ENCODE measurements at regions not wholly inside any gene's neighbourhood (a gene's known extent, or its start where the extent isn't known, plus 50 kb on each side); places are given as distances from the start of the nearest gene placed in this dataset.

DNA sequence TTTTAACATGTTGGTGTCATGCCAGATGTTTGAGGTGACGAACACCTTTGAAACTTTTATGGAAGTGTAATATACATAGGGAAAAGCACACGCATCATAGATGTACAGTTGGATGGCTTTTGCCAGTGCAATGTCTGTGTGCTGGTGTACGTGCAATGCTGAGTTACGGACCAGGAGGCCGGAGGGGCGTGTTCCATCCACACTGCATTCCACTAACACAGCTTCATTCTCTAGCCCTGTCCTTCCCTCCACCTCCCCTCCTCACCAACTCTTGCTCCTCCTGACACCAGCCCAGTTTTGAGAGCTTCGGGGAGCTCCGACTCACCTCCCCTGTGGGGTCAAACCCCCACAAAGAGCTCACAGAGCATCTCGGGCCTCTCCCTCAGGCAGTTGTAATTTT lies 358.8 kb downstream of the C16orf95 start:
- FAIRE-seq, result no peak

DNA sequence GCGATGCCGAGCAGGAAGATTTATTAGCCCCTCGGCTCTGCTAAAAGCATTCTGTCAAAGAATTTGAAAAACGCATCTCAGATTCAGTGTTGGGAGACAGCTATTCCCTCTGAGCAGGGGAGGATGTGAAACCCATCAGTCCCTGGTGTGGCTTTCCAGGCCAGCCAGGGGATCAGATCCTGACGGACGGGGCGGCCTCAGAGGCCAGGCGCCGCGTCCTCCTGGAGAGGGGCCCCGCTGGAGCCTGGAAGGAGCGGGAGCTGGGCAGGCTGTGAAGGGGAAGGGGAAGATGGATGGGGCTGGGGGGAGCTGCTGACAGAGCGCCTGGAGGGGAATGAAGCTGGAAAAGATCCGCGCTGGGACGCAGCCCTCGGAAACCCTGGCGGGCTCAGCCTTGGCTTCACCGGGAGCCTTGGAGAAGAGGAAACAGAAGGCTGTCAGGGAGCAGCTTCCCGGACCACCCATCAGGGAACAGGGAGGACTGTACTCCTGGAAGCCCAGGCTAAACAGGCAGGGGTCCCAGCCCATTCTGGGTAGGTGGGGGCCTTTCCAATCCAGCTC lies 358.0 kb downstream of the C16orf95 start:
- no peak for FAIRE-seq
- DNase-seq (ENCODE audit: extremely low spot score, insufficient read length, low read depth), result no peak

More for the DNA sequence above, 358.8 kb downstream of the C16orf95 start:
- no peak for DNase-seq (ENCODE audit: extremely low spot score, insufficient read length, low read depth)

DNA sequence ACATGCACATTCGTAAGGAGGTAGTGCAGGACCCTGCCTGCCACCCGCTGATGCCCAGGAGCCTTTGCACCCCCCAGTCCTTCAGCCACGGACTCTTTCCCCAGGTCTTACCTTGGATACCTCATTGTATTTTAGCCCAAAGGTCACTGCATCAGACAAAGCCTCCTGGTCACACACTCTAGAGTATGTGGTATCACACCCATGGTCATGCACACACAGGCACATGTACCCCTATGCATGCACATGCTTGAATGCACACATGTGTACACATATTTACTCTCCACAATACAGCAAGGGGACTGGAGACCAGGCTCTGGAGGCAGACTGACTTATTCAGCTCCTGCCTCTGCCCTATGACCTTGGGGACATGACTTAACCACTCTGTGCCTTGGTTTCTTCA lies 357.5 kb downstream of the C16orf95 start:
- FAIRE-seq (no peak), DNase-seq (ENCODE audit: extremely low spot score, insufficient read length, low read depth) (no peak)

DNA sequence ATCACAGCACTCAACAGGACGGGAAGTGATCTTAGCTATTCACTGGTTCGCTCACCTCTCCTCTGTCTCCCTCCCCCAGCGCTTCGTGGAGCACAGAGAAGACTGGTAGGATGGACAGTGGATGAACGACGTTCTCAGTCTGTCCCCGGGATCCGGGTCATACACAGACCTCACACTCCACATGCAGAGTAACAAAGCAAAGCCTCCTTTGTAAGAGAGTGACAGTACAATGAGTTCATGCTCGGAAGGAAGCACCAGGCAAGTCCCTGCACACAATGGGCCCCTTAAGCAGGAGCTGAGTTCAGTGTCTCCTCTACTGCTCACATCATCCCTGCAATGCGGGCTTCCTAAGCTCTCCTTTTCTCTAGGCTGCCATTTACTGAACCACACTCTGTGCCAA lies 356.9 kb downstream of the C16orf95 start:
- DNase-seq (ENCODE audit: extremely low spot score, insufficient read length, low read depth) (no peak), FAIRE-seq (no peak)

DNA sequence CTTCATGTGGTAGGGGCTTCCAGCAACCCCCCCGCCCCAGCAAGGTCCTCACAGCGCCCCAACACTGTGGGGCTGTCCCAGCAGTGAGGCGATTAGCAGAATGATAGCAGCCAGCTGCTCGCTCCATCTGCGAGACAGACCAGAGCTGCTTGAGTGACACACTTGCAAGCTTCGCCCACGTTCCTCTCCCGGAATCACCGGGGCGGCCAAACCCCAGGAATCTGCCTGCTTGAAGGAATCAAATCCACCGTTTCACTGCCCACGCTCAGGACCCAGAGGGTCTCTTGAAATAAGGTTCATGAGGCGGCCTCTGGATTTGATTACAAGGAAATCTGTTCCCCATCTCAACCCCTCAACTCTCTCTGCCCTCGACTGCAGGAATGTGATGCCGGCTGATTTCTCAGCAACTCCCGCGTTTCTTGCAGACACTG lies 356.0 kb downstream of the C16orf95 start:
- no peak for DNase-seq (ENCODE audit: extremely low spot score, insufficient read length, low read depth)
- no peak for FAIRE-seq

DNA sequence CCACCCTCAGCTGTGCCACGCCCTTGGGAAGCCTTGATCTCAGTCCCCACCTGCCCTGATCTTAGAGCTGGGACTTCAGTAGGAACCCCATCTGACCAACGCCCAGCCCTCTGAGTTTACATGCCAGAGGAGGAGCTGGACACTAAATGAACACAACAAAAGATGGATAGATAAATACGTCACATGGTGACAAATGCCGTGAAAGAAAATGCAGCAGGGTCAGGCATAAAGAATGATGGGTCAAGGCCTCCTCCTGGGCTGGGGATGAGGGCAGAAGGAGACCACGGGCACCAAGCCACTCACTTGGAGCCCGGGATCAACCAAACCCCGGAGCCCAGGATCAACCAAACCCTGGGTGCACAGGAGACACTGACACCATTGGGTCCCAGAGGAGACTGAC lies 354.9 kb downstream of the C16orf95 start:
- no peak for FAIRE-seq
- no peak for DNase-seq (ENCODE audit: extremely low spot score, insufficient read length, low read depth)

DNA sequence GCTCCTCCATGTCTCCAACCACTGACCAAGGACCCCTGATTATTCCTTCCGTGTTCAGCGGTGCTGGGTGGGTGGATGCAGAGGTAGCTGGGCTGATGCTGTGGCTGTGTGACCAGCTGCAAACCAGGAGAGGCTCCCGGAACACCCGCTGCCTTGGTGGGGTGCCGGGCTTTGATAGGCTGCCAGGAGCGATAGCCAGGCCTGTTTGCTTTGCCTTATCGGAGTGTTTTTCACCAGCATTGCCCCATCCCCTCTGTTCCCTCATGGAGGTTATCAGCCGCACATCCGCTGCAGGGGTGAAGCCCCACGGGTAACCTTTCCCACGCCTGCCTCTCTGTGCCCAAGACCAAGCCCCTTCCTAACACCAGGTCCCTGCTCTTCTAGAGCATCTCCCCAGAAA lies 354.3 kb downstream of the C16orf95 start:
- no peak for DNase-seq (ENCODE audit: extremely low spot score, insufficient read length, low read depth)
- no peak for FAIRE-seq

DNA sequence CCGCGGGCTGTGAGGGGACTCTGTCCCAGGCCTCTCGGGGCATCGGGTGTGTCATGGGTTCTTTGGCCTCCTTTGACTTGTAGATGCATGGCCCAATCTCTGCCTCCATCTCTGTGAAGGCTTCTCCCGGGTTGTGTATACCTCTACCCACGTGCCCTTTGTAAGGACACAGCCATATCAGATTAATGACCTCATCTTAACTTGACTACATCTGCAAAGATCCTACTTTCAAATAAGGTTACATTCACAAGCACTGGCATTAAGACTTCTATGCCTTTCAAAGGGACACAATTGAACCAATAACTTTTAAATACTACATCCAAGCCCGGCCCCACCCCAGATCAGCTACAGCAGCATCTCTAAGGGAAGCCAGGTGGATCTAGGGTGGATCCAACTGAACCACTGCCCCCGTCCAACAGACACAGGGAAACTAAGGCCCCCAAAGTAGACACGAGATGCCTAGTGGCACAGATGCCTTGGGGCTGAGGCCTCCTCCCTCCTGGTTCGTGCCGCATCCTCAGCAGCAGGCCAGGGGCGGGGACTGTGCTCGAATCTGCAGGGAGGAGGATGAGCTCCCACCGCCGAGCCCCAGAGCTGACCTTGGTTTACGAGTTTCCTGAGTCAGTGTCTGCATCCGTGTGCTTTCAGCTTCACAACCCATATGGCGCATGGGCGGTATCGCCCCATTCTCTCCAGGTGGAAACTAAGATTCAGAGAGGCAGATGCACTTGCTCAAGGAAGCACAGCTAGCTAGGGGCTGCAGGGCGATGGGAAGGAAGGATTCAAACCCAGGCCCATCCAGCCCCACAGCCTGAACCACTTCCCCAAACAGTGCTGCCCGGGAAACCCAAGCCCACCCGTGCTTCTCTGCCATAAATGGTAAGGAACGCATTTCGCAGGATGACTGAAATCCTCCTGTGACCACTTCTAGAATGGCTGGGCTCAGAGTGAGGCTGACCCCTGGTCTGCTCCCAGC lies 353.3 kb downstream of the C16orf95 start:
- FAIRE-seq, result no peak

DNA sequence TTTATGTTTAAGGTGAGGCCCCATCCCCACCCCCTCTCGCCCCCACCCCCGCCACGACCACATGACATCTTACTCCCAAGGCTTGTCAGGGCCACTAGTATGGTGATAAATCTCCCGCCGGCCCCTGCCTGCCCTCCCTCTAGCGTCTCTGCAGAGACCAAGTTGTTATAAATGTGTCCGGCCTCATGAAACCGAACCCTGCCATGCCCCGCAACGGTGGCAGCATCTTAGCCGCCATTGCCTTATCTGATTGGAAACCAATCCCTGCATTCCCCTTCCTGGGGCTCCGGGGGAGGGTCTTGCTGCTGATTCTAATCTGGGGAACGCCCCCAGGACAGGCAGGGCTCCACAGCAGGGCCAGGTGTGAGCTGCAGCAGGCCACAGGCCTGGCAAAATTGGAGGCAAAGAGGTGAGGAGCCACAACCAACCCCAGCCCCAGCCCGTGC lies 352.4 kb downstream of the C16orf95 start:
- FAIRE-seq (no peak), DNase-seq (ENCODE audit: extremely low spot score, insufficient read length, low read depth) (no peak)

More for the DNA sequence above, 353.3 kb downstream of the C16orf95 start:
- DNase-seq (ENCODE audit: extremely low spot score, insufficient read length, low read depth), result no peak

DNA sequence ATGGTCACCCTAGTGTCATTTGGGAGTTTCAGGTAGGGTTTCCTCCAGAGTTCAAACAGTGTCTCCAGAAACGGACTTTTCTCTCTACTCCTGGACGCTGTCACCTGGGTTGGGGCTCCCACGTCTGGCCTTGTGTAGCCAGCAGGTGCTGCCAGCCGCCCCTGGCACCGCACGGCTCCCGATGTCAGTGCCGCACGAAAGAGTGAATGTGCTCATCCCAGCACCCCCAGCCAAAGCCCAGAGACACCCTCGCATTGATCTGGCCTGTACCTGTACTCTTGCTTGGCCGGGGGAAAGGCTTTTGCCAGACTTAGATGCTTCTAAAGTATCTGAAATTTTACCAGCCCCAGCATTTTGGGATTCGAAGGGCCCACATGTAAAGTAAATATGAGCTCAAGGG lies 351.9 kb downstream of the C16orf95 start:
- FAIRE-seq (no peak), DNase-seq (ENCODE audit: extremely low spot score, insufficient read length, low read depth) (no peak)

DNA sequence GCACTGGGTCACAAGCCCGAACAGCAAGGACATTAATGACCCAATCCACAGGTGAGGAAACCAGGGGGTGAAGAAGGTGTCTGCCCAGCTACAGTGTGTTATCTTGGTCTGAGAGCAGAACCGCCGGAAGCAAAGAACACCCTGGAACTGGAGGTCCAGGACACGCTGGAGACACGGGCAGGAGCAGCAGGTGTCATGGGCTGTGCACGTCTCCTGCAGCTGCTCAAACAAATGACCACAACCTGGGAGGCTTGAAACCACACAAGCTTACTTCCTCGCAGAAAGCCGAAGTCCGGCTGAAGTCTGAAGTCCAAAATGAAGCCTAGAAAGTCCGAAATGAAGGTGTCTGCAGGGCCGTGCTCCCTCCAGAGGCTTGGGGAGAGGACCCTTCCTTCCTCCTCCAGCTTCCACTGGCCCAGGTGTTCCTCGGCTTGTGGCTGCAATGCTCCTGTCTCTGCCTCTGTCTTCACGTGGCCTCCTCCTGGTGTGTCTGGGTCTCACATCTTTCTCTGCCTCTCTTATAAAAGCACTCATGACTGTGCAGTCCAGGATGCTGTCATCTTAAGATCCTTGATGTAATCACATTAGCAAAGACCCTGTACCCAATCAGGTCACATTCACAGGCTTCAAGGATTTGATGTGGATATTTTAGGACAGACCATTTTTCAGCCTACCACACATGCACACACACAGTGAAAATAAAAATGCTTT lies 351.2 kb downstream of the C16orf95 start:
- FAIRE-seq (no peak), DNase-seq (ENCODE audit: extremely low spot score, insufficient read length, low read depth) (no peak)

DNA sequence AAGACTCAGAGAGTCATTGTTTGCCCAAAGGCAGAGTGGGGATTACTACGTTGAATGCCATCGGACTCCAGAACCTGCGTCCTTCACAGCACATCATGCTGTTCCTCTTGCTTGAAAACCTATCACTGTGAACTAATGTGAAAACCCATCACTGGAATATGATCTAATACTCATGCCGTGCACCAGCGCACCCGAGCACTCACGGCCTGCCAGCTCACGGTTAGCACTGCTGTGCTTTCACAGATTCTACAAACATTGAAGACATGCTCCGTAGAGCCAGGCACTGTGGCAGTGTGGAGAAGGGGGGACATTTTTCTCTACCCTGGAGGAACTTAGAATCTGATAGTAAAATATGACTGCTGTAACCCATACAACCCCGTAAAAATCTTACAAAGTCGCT lies 350.4 kb downstream of the C16orf95 start:
- FAIRE-seq, result no peak
- no peak for DNase-seq (ENCODE audit: extremely low spot score, insufficient read length, low read depth)

DNA sequence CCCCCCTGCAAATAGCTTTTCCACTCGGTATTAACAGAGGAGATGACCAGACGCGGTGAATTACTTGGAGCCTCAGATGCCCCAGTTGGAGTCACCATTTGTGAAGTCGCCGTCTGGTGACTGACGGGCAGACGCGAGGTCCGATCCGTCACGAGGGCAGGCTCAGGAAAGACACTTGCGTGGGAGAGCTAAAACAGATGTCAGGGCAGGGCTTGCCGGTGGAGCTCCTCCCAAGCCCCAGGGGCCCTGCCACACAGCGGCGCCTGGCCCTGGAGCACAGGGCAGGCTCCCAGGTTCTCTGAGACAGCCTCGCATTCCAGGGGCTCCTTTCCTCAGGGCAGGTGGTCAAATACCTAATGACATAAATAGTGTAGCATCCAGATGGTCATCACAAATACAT lies 348.3 kb downstream of the C16orf95 start:
- DNase-seq (ENCODE audit: extremely low spot score, insufficient read length, low read depth) (no peak), FAIRE-seq (no peak)

DNA sequence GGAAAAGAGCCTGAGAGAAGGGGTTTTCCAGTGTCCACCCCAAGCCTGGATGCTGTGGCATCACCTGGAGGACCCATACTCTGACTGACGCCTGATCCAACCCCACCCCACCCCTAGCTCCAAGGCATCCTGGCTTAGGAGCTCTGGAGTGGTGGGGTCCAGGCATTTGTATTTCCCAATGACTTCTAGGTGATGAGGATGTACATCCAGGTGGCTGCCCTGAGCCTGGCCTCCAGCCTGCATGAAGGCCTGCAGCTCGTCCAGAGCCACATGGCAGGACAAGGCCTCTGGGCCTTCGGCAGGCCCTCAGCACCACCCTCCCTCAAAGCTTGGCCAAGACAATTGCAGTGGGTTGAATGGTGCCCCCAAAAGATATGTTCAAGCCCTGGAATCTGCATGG lies 347.5 kb downstream of the C16orf95 start:
- FAIRE-seq, result no peak
- DNase-seq (ENCODE audit: extremely low spot score, insufficient read length, low read depth), result no peak

DNA sequence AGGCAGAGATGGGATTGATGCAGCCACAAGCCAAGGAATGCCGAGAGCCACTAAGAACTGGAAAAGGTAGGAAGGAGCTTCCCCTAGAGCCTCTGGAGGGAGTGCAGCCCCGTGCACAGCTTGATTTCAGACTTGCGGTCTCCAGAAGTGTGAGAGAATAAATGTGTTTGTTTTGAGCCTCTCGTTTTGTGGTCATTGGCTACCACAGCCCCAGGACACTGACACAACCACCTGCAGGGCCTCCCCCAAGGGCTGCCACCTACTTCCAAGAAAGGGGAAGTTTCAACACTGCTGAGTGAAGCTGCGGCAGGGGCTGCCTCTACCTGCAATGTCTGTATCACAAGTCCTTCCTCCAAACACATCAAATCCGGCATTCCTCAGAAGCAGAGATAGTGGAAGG lies 346.9 kb downstream of the C16orf95 start:
- DNase-seq (ENCODE audit: extremely low spot score, insufficient read length, low read depth), result no peak
- no peak for FAIRE-seq

DNA sequence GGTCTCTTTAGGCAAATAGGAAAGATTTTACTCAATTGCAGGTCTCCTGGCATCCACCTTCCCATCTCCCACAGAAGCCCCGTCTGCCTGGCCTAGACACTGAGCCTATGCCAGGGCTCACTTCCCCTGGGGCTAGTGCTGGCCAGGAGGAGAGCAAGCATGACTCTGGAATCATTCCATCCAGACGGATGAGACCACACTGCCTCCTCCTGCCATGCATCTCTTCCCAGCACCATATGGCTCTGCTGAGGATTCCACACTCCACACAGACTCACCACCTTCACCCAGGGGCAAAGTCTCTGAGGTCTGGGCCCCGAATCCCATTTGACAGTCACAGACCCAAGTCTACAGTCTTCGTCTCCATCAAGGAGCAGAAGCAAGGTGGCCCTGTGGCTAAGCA lies 346.5 kb downstream of the C16orf95 start:
- no peak for FAIRE-seq

DNA sequence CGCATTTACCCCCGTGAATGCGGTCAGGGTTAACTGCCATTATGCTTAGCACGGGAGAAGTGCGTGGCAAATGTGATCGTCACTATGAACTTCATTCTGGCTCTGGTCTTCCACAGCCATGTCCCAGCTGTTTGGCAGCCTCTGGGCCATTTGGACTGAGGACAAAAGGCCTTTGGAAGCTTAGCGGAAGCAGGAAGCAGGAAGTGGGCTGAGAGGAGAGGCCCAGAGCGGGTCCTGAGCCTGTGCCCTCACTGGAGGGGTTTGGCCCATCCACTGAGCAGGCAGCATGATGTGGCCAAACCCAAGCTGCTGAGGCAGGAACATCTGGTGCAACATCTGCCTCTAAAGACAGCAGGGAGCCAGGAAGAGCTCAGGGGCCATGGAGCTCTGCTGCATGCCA lies 345.9 kb downstream of the C16orf95 start:
- no peak for FAIRE-seq
- no peak for DNase-seq (ENCODE audit: extremely low spot score, insufficient read length, low read depth)

More for the DNA sequence above, 346.5 kb downstream of the C16orf95 start:
- DNase-seq (ENCODE audit: extremely low spot score, insufficient read length, low read depth), result no peak

DNA sequence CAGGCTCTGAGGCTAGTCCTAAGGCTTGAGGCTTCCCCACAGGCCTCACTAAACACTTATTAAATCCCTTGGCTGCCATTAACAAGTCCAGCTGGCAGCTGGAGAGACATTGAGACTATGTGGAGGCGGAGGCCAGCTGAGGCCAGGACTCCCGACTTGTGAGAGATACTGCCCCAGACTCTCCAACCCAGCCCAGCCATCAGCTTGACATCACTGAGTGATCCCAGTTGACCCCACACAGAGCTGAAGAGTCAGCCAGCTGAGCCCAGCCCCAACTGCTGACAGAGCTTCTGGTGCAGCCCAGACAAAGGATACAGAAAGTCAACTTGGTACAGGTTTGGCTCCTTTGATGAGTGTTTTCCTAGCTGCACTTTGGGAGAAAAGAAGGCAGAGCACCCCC lies 343.1 kb downstream of the C16orf95 start:
- DNase-seq (ENCODE audit: extremely low spot score, insufficient read length, low read depth), result no peak
- no peak for FAIRE-seq

DNA sequence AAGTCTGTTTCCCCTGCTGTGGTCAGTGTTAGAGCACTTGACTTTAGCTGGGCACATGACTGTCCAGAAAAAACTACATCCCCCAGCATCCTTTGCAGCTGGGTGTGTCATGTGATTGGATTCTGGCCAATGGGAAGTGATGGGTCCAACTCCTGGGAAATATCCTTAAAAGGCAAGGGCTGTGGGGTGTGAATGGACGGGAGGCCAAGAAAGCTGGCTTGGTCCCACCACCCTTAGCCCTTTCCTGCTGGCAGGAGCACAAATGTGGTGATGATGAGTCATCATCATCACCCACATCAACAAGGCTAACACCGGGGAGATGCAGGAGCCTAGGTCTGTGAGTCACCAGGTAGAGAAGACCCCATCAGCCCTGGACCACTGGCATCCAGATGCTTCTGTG lies 341.7 kb downstream of the C16orf95 start:
- no peak for DNase-seq (ENCODE audit: extremely low spot score, insufficient read length, low read depth)

DNA sequence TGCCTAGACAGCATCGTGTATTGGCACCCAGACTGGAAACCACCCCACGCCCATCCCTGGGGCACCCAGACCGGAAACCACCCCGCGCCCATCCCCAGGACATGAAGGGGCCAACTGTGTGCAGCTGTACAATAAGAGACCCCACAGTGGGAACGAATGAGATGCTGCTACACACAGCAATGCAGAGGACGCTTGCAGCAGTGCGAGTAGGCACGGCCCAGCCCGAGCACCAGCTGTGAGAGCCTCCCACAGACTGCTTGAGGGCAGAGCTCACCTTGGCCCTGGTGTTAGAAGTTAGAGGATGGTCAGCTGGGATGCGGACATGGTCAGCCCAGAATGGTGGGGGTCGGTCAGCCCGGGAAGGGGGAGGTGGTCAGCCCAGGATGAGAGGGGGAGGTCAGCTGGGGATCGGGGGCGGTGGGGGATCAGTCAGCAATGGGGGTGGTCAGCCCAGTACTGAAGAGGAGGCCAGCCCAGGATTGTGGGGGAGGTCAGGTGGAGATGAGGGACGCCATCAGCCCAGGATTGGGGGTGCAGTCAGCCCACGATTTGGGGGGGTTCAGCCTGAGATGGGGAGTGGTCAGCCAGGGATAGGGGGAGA lies 340.0 kb downstream of the C16orf95 start:
- no peak for FAIRE-seq

More for the DNA sequence above, 341.7 kb downstream of the C16orf95 start:
- FAIRE-seq, result peak; percentile 12

More for the DNA sequence above, 340.0 kb downstream of the C16orf95 start:
- DNase-seq (ENCODE audit: extremely low spot score, insufficient read length, low read depth), result no peak

All from GM18507 (cell line).